ENCODE measurements at regions not wholly inside any gene's neighbourhood (a gene's known extent, or its start where the extent isn't known, plus 50 kb on each side); places are given as distances from the start of the nearest gene placed in this dataset.

DNA sequence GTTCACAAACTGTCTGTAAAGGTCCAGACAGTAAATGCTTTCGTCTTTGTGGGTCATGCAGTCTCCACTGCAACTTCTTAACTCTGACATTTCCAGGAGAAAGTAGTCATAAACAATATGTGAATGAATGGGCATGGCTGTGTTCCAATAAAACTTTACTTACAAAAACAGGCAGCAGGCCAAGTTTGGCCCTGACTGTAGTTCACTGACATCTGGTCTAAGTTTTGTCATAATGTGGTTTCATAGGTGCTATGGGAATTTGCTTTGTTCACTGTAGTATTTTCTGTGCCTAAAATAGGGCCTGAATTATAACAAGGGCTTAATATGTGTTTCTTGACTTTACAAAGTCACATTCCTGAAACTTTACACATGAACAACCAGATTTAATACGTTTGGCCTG is 186.0 kb upstream of the KBTBD8 start:
- no peak for TF ChIP-seq CTCF (IDR thresholded peaks at IDR 0.05; ENCODE audit: insufficient read depth, low read length, poor library complexity, severe bottlenecking)
- TF ChIP-seq EZH2phosphoT487 (conservative IDR thresholded peaks at IDR 0.05; ENCODE audit: low read length): no peak

All from SU-DHL-6 (cell line).